Upper lobe of left lung (tissue), 6 donors: ENCODE measurements at regions not wholly inside any gene's neighbourhood (a gene's known extent, or its start where the extent isn't known, plus 50 kb on each side); places are given as distances from the start of the nearest gene placed in this dataset.

Experiments
- ATAC-seq, 2 donors: fragments of 200-7000 bp; cut with Tn5 transposase; one replicate each; pipeline ENCODE4 v1.9.1; 2022; ENCODE audit warnings: mild to moderate bottlenecking in 2 of 2, moderate library complexity in 2 of 2; ENCODE audit not compliant: low FRiP score in 2 of 2
- DNase-seq, 2 donors: peaks; one replicate each; pipeline ENCODE4 v3.0.0-alpha.2; 2019 to 2020
- H3K27ac ChIP-seq, 4 donors: fragments of 200-600 bp; sonication (generic); one replicate each; pipeline ENCODE4 v1.5.1; 2016 to 2019
- H3K27me3 ChIP-seq, 4 donors: fragments of 200-600 bp; sonication (generic); one replicate each; pipeline ENCODE4 v1.5.1; 2017 to 2019
- H3K36me3 ChIP-seq, 4 donors: fragments of 200-600 bp; sonication (generic); one replicate each; pipeline ENCODE4 v1.5.1; 2016 to 2019
- H3K4me1 ChIP-seq, 4 donors: fragments of 200-600 bp; sonication (generic); one replicate each; pipeline ENCODE4 v1.5.1; 2018 to 2019
- H3K4me3 ChIP-seq, 4 donors: fragments of 200-600 bp; sonication (generic); one replicate each; pipeline ENCODE4 v1.5.1; 2017 to 2019; ENCODE audit warnings: mild to moderate bottlenecking in 2 of 4, moderate library complexity in 1 of 4
- H3K9me3 ChIP-seq, 4 donors: fragments of 200-600 bp; sonication (generic); one replicate each; pipeline ENCODE4 v1.5.1; 2018 to 2019
- CTCF ChIP-seq, 6 experiments: fragments of 450-650 bp in 4 of 6; fragments of 200-600 bp in 2 of 6; sonication (generic) in 2 of 6; IDR thresholded peaks; one replicate each; pipeline ENCODE4 v1.5.1; 2016 to 2019; ENCODE audit warnings: antibody characterized with exemption in 6 of 6
- EP300 ChIP-seq, 4 donors: sonication (generic); formaldehyde crosslinking; IDR thresholded peaks; one replicate each; pipeline ENCODE4 v1.5.1; 2017; ENCODE audit warnings: antibody characterized with exemption in 4 of 4, control low read depth in 2 of 4
- POLR2A ChIP-seq, 4 donors: fragments of 450-650 bp; IDR thresholded peaks; one replicate each; pipeline ENCODE4 v1.5.1; 2016 to 2017; ENCODE audit warnings: antibody characterized with exemption in 4 of 4, mild to moderate bottlenecking in 2 of 4
- POLR2AphosphoS5 ChIP-seq, 2 donors: sonication (generic); formaldehyde crosslinking; IDR thresholded peaks; one replicate each; pipeline ENCODE4 v1.5.1; 2017; ENCODE audit warnings: antibody characterized with exemption in 2 of 2
- WGBS, 2 donors: methylation state at CpG; one replicate each; pipeline ENCODE4 v1.1.5; 2017 to 2018; 5-methylcytosine and 5-hydroxymethylcytosine counted together
- donor health status: DM: no; HTN: no; CAD: no; lungs with moderate emphysema.
- donor health status: DM: no; HTN: yes; CAD: no; lungs with severe emphysema.

GRCh38 chr14:28493516-28493915 lies 273.1 kb upstream of the FOXG1 start:
- Histone ChIP-seq H3K4me3 (no peak overlapping the region), H3K4me1 (no peaks in the 10 kb centered on the region), H3K27ac (no peak overlapping the region), H3K36me3 (no peaks in the 10 kb centered on the region), H3K27me3 (no peaks in the 10 kb centered on the region), H3K9me3 (no peaks in the 10 kb centered on the region)
- TF ChIP-seq POLR2A (IDR thresholded peaks at IDR 0.05) = no peak
- TF ChIP-seq CTCF (IDR thresholded peaks at IDR 0.05) = no peak
- no peak for TF ChIP-seq EP300 (IDR thresholded peaks at IDR 0.05)
- TF ChIP-seq POLR2AphosphoS5 (IDR thresholded peaks at IDR 0.05) = no peak
- DNase-seq (no peak), ATAC-seq (no peak)
- 64 to 77% methylated on average over 3 of the region's 3 CpGs for WGBS, 2 donors

GRCh38 chr14:28494196-28494595 lies 272.4 kb upstream of the FOXG1 start:
- DNase-seq (no peak), ATAC-seq (no peak)
- TF ChIP-seq POLR2A (IDR thresholded peaks at IDR 0.05) (no peak), EP300 (IDR thresholded peaks at IDR 0.05) (no peak), CTCF (IDR thresholded peaks at IDR 0.05) (no peak)
- H3K4me1 ChIP-seq = no peaks in the 10 kb centered on the region
- no peaks in the 10 kb centered on the region for H3K27me3 ChIP-seq
- H3K4me3 ChIP-seq = no peak overlapping the region
- WGBS, 2 donors = 71 to 76% methylated on average over 2 of the region's 2 CpGs
- H3K27ac ChIP-seq = no peak overlapping the region
- no peaks in the 10 kb centered on the region for H3K9me3 ChIP-seq
- no peaks in the 10 kb centered on the region for H3K36me3 ChIP-seq

GRCh38 chr14:28496364-28496763 lies 270.2 kb upstream of the FOXG1 start:
- ATAC-seq = no peak

GRCh38 chr14:28502517-28502916 lies 264.1 kb upstream of the FOXG1 start:
- 83 to 89% methylated on average over 3 of the region's 3 CpGs for WGBS, 2 donors
- no peak for ATAC-seq

More at GRCh38 chr14:28496364-28496763, 270.2 kb upstream of the FOXG1 start:
- no peaks in the 10 kb centered on the region for H3K27me3 ChIP-seq
- H3K4me1 ChIP-seq = no peaks in the 10 kb centered on the region
- TF ChIP-seq POLR2A (IDR thresholded peaks at IDR 0.05) (no peak), EP300 (IDR thresholded peaks at IDR 0.05) (no peak), CTCF (IDR thresholded peaks at IDR 0.05) (no peak), POLR2AphosphoS5 (IDR thresholded peaks at IDR 0.05) (no peak)
- no peaks in the 10 kb centered on the region for H3K9me3 ChIP-seq
- no peaks in the 10 kb centered on the region for H3K36me3 ChIP-seq
- no peak for DNase-seq
- 63 to 71% methylated on average over 2 of the region's 2 CpGs for WGBS, 2 donors
- no peak overlapping the region for H3K27ac ChIP-seq
- no peak overlapping the region for H3K4me3 ChIP-seq

More at GRCh38 chr14:28502517-28502916, 264.1 kb upstream of the FOXG1 start:
- no peaks in the 10 kb centered on the region for H3K9me3 ChIP-seq
- H3K36me3 ChIP-seq = no peaks in the 10 kb centered on the region
- TF ChIP-seq CTCF (IDR thresholded peaks at IDR 0.05) (no peak), EP300 (IDR thresholded peaks at IDR 0.05) (no peak), POLR2AphosphoS5 (IDR thresholded peaks at IDR 0.05) (no peak), POLR2A (IDR thresholded peaks at IDR 0.05) (no peak)
- H3K4me1 ChIP-seq = no peaks in the 10 kb centered on the region
- no peak overlapping the region for H3K4me3 ChIP-seq
- no peaks in the 10 kb centered on the region for H3K27me3 ChIP-seq
- no peak overlapping the region for H3K27ac ChIP-seq
- DNase-seq = no peak
